22Rv1 (cell line): ENCODE measurements at regions not wholly inside any gene's neighbourhood (a gene's known extent, or its start where the extent isn't known, plus 50 kb on each side); places are given as distances from the start of the nearest gene placed in this dataset.

Experiments used
- H3K27ac ChIP-seq: fragments of 450-650 bp; 2 replicates; pipeline ENCODE4 v1.5.1; 2017
- ZFX ChIP-seq: fragments of 450-650 bp; IDR thresholded peaks from 2 replicates; pipeline ENCODE4 v1.6.1; 2017; ENCODE audit warnings: antibody characterized with exemption, borderline replicate concordance
- TF ChIP-seq, protein P1 (sequence below): fragments of 450-650 bp; IDR thresholded peaks from 2 replicates; pipeline ENCODE4 v1.5.1; 2017; ENCODE audit warnings: mild to moderate bottlenecking

- no peak overlapping the region for H3K27ac ChIP-seq
- TF ChIP-seq, protein P1, sequence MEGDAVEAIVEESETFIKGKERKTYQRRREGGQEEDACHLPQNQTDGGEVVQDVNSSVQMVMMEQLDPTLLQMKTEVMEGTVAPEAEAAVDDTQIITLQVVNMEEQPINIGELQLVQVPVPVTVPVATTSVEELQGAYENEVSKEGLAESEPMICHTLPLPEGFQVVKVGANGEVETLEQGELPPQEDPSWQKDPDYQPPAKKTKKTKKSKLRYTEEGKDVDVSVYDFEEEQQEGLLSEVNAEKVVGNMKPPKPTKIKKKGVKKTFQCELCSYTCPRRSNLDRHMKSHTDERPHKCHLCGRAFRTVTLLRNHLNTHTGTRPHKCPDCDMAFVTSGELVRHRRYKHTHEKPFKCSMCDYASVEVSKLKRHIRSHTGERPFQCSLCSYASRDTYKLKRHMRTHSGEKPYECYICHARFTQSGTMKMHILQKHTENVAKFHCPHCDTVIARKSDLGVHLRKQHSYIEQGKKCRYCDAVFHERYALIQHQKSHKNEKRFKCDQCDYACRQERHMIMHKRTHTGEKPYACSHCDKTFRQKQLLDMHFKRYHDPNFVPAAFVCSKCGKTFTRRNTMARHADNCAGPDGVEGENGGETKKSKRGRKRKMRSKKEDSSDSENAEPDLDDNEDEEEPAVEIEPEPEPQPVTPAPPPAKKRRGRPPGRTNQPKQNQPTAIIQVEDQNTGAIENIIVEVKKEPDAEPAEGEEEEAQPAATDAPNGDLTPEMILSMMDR, result no peak
- no peak for TF ChIP-seq ZFX
Measured at GRCh38 chr2:59195851-59196250, 954.7 kb upstream of the FANCL start.

- TF ChIP-seq ZFX, result no peak
- TF ChIP-seq, protein P1, result no peak
- no peak overlapping the region for H3K27ac ChIP-seq
Measured at GRCh38 chr2:59191781-59192180, 950.7 kb upstream of the FANCL start.

DNA sequence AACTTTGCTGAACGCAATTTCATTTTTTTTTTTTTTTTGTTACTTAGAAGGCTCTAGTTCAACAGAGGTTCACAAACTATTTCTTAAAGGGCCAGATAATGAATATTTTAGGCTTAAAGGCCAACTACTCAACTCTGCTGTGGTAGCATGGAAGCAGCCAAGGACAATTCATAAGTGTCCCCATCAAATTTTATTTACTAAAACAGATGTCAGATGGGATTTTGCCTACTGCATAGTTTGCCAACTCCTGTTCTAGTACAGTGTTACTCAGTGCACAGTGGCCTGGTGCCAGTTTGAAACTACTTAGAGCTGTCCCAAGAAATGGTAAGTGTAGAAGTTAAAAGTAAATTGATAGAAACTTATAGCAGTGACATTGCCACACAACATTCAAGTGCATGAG is 949.4 kb upstream of the FANCL start:
- no peak overlapping the region for H3K27ac ChIP-seq
- TF ChIP-seq, protein P1, result no peak
- no peak for TF ChIP-seq ZFX

- no peak for TF ChIP-seq ZFX
- TF ChIP-seq, protein P1, result no peak
- H3K27ac ChIP-seq, result no peak overlapping the region
Measured at GRCh38 chr2:59184276-59185020, 943.3 kb upstream of the FANCL start.

- TF ChIP-seq, protein P1, result no peak
Measured at GRCh38 chr2:59183070-59183469, 941.9 kb upstream of the FANCL start.

GRCh38 chr2:59182249-59182648 is 941.1 kb upstream of the FANCL start:
- TF ChIP-seq ZFX, result no peak
- TF ChIP-seq, protein P1, result peak; percentile 42
- no peak overlapping the region for H3K27ac ChIP-seq

More at GRCh38 chr2:59183070-59183469, 941.9 kb upstream of the FANCL start:
- no peak overlapping the region for H3K27ac ChIP-seq

DNA sequence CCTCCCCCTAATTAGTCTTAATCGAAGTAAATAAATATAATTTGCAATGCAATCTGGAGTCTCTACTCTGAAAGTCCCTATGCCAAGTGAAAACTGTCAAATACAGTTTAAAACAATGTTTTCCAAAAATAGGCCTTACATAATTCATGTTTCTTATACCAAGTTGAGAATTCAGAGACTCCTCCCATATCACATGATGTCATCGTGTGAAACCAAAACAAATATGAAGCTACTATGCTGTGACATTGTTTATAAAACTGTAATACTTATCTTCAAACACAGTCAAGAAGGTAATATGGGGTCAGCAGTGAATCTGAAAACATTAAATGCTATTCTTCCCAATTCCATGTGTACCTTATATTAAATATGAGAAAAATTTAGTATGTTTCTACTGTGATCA is 940.2 kb upstream of the FANCL start:
- TF ChIP-seq, protein P1, result no peak
- TF ChIP-seq ZFX, result no peak
- H3K27ac ChIP-seq, result no peak overlapping the region
